Endothelial cell of umbilical vein (primary cell): ENCODE measurements at regions not wholly inside any gene's neighbourhood (a gene's known extent, or its start where the extent isn't known, plus 50 kb on each side); places are given as distances from the start of the nearest gene placed in this dataset.

Experiments
- BruUV-seq: library from RNA; stranded (reverse); fragments of 400-500 nt; replicated peaks from 2 replicates; lab custom pipeline; 2021; lab: Mats Ljungman, UMichigan
- CTCF ChIA-PET: fragments of 300-600, 350-600 bp; sonication (Branson Sonifier 250); formaldehyde crosslinking; loops from one replicate; lab custom pipeline; 2021; ENCODE audit warnings: antibody characterized with exemption, inconsistent platforms; lab: Charles Lee
- POLR2A ChIA-PET: fragments of 300-600, 350-600 bp; sonication (Branson Sonifier 250); formaldehyde crosslinking; loops from one replicate; lab custom pipeline; 2021; ENCODE audit warnings: antibody characterized with exemption, inconsistent platforms; lab: Charles Lee
- DNase-seq: peaks from one replicate; pipeline ENCODE4 v3.0.0-alpha.2; 2011; ENCODE audit warnings: low read depth, low spot score
- FAIRE-seq: peaks from 2 replicates; lab custom pipeline; 2011; peaks lifted over from hg19 to GRCh38; lab: Jason Lieb, UNC
- H2AFZ ChIP-seq: 2 replicates; pipeline ENCODE4 v1.6.0; 2012; ENCODE audit warnings: low read depth, low read length, control low read depth, inconsistent platforms
- H3K27ac ChIP-seq: 2 replicates; pipeline ENCODE4 v1.5.1; 2011; ENCODE audit warnings: low read depth, mild to moderate bottlenecking, control low read depth, low read length, moderate library complexity; ENCODE audit not compliant: insufficient read depth
- H3K27me3 ChIP-seq, 2 experiments: 2 replicates each; pipeline versions ENCODE4 v1.6.0 to v1.6.1; 2011; ENCODE audit warnings: low read length in 2 of 2, mixed read lengths in 1 of 2; ENCODE audit not compliant: control insufficient read depth in 2 of 2, insufficient read depth in 2 of 2
- H3K36me3 ChIP-seq, 2 experiments: 2 replicates in 1 of 2; 3 replicates in 1 of 2; pipeline ENCODE4 v1.5.1; 2011; ENCODE audit warnings: low read length in 2 of 2, mild to moderate bottlenecking in 1 of 2, moderate library complexity in 1 of 2; ENCODE audit not compliant: control insufficient read depth in 2 of 2, insufficient read depth in 2 of 2; ENCODE audit errors: extremely low read depth in 1 of 2
- H3K4me1 ChIP-seq: 3 replicates; pipeline ENCODE4 v1.5.1; 2011; ENCODE audit warnings: mild to moderate bottlenecking, low read length; ENCODE audit not compliant: control insufficient read depth, insufficient read depth; ENCODE audit errors: extremely low read depth
- H3K4me2 ChIP-seq: 2 replicates; pipeline ENCODE4 v1.6.1; 2011; ENCODE audit warnings: low read length, control low read depth, mixed read lengths; ENCODE audit not compliant: insufficient read depth
- H3K4me3 ChIP-seq, 3 experiments: fragments of 200-600 bp in 1 of 3; sonication (generic), shearing (Covaris generic) in 1 of 3; replicated peaks in 1 of 3; 2 replicates each; pipeline ENCODE4 v1.5.1; 2011 to 2016; ENCODE audit warnings: control low read depth in 3 of 3, low read length in 3 of 3, mild to moderate bottlenecking in 2 of 3, inconsistent platforms in 1 of 3, low read depth in 1 of 3, moderate library complexity in 1 of 3; ENCODE audit not compliant: insufficient read depth in 1 of 3
- H3K79me2 ChIP-seq: 2 replicates; pipeline ENCODE4 v1.6.0; 2012; ENCODE audit warnings: low read length, inconsistent platforms; ENCODE audit not compliant: control insufficient read depth, insufficient read depth
- H3K9ac ChIP-seq: replicated peaks from 2 replicates; pipeline ENCODE3; 2011; ENCODE audit warnings: low read length, control low read depth; ENCODE audit not compliant: insufficient read depth; ENCODE audit errors: extremely low read depth
- H3K9me1 ChIP-seq: replicated peaks from 3 replicates; pipeline ENCODE4 v1.6.0; 2011; ENCODE audit warnings: mild to moderate bottlenecking, low read length; ENCODE audit not compliant: control insufficient read depth, insufficient read depth; ENCODE audit errors: extremely low read depth
- H3K9me3 ChIP-seq: replicated peaks from 2 replicates; pipeline ENCODE4 v1.5.1; 2012; ENCODE audit warnings: low read length, inconsistent platforms; ENCODE audit not compliant: control insufficient read depth, insufficient read depth
- H4K20me1 ChIP-seq: replicated peaks from 2 replicates; pipeline ENCODE3; 2011; ENCODE audit warnings: mild to moderate bottlenecking, low read length; ENCODE audit not compliant: control insufficient read depth, insufficient read depth; ENCODE audit errors: extremely low read depth
- EZH2 ChIP-seq: IDR thresholded peaks from 2 replicates; pipeline ENCODE4 v1.6.1; 2012; ENCODE audit warnings: borderline replicate concordance, low read depth, mild to moderate bottlenecking, moderate library complexity, low read length, inconsistent platforms; ENCODE audit not compliant: severe bottlenecking
- FOS ChIP-seq: IDR thresholded peaks from 2 replicates; pipeline ENCODE4 v1.6.1; 2011; ENCODE audit warnings: mild to moderate bottlenecking, low read length, moderate library complexity, borderline replicate concordance; ENCODE audit not compliant: insufficient read depth
- GATA2 ChIP-seq: IDR thresholded peaks from 2 replicates; pipeline ENCODE4 v1.7.0; 2011; ENCODE audit warnings: low read depth, mild to moderate bottlenecking, moderate library complexity, mixed read lengths, low read length; ENCODE audit not compliant: insufficient read length, insufficient read depth
- JUN ChIP-seq: IDR thresholded peaks from 2 replicates; pipeline ENCODE4 v1.6.1; 2011; ENCODE audit warnings: borderline replicate concordance, low read depth; ENCODE audit not compliant: insufficient read length, insufficient read depth
- MYC ChIP-seq: IDR thresholded peaks from one replicate; pipeline ENCODE4 v1.6.1; 2011; ENCODE audit warnings: mild to moderate bottlenecking, low read depth, low read length
- POLR2A ChIP-seq: IDR thresholded peaks from 2 replicates; pipeline ENCODE4 v1.6.1; 2012; ENCODE audit warnings: low read depth, mild to moderate bottlenecking, control low read depth, low read length
- POLR2AphosphoS5 ChIP-seq: IDR thresholded peaks from 2 replicates; pipeline ENCODE4 v1.6.1; 2012; ENCODE audit warnings: low read depth, mild to moderate bottlenecking, control low read depth, low read length, moderate library complexity; ENCODE audit not compliant: insufficient read depth
- dilution Hi-C: fragments of 300-500 bp; cut with MboI; formaldehyde crosslinking; loops from one replicate; pipeline ENCODE4 v1.15.0; 2019; ENCODE audit warnings: low sequenced_read_pairs; ENCODE audit not compliant: extremely low pct_ligation_motif_present
- intact Hi-C: fragments of 100-400 bp; cut with micrococcal nuclease; formaldehyde crosslinking; loops from one replicate; pipeline ENCODE4 v1.10.0; 2022
- TF ChIP-seq, protein P1 (sequence below): IDR thresholded peaks from 2 replicates; pipeline ENCODE4 v1.6.1; 2011; ENCODE audit not compliant: insufficient read depth, insufficient read length
- TF ChIP-seq, protein P2 (sequence below), 2 donors: IDR thresholded peaks; 1 replicate in 1 of 2; 2 replicates in 1 of 2; pipeline ENCODE4 v1.5.1; 2011; ENCODE audit warnings: low read length in 2 of 2, mild to moderate bottlenecking in 2 of 2, moderate library complexity in 2 of 2, control low read depth in 1 of 2, inconsistent platforms in 1 of 2, low read depth in 1 of 2; ENCODE audit not compliant: insufficient read depth in 1 of 2; ENCODE audit errors: extremely low read depth in 1 of 2

DNA sequence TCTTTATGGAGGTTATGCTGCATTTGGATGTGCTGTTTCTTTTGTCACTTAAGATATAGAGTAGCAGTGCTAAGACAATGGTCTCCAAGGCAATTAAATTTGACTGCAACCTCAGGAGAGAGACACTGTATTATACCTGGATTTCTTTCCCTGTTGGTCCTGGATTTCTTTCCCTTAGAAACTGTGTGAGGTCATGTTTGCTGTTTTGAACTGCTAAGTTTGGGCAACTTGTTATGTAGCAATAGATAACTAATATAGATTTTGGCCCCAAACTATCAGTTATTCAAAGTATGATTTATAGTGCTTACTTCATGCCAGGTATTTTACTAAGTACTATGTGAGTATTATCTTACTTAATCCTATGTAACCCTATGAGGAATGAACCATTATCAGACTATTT, 458.4 kb downstream of the HS3ST3B1 start:
- no peaks in the 10 kb centered on the region for H3K27me3 ChIP-seq
- dilution Hi-C loops (no loop called here), intact Hi-C loops (no loop called here)
- no peaks in the 10 kb centered on the region for H3K79me2 ChIP-seq
- H3K9ac ChIP-seq: no peak overlapping the region
- ChIA-PET CTCF (no interaction called here), POLR2A (no interaction called here)
- no peak overlapping the region for H3K4me3 ChIP-seq
- no peaks in the 10 kb centered on the region for H3K4me1 ChIP-seq
- H3K9me3 ChIP-seq: peaks cover 3% of the 10 kb centered on the region
- no TSS peak for BruUV-seq
- H4K20me1 ChIP-seq: no peaks in the 10 kb centered on the region
- TF ChIP-seq JUN: no peak
- no peak for TF ChIP-seq FOS
- TF ChIP-seq EZH2: no peak
- no peak for TF ChIP-seq MYC
- TF ChIP-seq, protein P1, sequence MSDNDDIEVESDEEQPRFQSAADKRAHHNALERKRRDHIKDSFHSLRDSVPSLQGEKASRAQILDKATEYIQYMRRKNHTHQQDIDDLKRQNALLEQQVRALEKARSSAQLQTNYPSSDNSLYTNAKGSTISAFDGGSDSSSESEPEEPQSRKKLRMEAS: no peak
- H3K36me3 ChIP-seq: no peaks in the 10 kb centered on the region
- no peak for DNase-seq
- no peak overlapping the region for H2AFZ ChIP-seq
- no peaks in the 10 kb centered on the region for H3K9me1 ChIP-seq
- H3K27ac ChIP-seq: no peak overlapping the region
- no peak overlapping the region for H3K4me2 ChIP-seq
- no peak for FAIRE-seq

DNA sequence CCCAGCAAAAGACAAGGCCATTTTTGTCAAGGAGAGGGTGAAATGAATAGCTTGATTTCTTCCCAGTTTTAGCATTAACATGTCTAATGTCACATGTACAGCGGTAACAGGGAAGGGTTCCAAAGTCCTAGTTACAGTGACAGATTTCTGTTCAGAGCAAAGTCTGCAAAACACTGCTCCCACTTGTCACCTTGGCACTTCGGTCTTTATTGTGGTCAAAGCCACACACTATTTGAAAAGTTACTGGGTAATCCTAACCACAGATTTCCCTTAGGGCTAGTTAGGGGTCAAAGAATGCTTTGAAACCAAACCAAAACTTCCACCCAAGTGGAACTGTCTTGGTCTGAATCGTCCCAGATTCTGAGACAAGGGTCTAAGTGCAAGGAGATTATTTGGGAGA, 455.6 kb downstream of the HS3ST3B1 start:
- H4K20me1 ChIP-seq: no peaks in the 10 kb centered on the region
- no peaks in the 10 kb centered on the region for H3K9me1 ChIP-seq
- no peaks in the 10 kb centered on the region for H3K79me2 ChIP-seq
- no peak overlapping the region for H3K27ac ChIP-seq
- H3K9ac ChIP-seq: no peak overlapping the region
- H2AFZ ChIP-seq: no peak overlapping the region
- intact Hi-C loops (no loop called here), dilution Hi-C loops (no loop called here)
- H3K4me2 ChIP-seq: no peak overlapping the region
- DNase-seq (no peak), FAIRE-seq (no peak)
- no TSS peak for BruUV-seq
- peaks cover 4% of the 10 kb centered on the region for H3K9me3 ChIP-seq
- POLR2A ChIA-PET: no interaction called here
- H3K27me3 ChIP-seq: no peaks in the 10 kb centered on the region
- no peaks in the 10 kb centered on the region for H3K4me1 ChIP-seq
- no peak overlapping the region for H3K4me3 ChIP-seq
- no peak for TF ChIP-seq GATA2
- TF ChIP-seq, protein P1: no peak
- TF ChIP-seq FOS: no peak
- no peak for TF ChIP-seq EZH2
- TF ChIP-seq POLR2AphosphoS5: no peak
- no peak for TF ChIP-seq JUN
- TF ChIP-seq, protein P2, sequence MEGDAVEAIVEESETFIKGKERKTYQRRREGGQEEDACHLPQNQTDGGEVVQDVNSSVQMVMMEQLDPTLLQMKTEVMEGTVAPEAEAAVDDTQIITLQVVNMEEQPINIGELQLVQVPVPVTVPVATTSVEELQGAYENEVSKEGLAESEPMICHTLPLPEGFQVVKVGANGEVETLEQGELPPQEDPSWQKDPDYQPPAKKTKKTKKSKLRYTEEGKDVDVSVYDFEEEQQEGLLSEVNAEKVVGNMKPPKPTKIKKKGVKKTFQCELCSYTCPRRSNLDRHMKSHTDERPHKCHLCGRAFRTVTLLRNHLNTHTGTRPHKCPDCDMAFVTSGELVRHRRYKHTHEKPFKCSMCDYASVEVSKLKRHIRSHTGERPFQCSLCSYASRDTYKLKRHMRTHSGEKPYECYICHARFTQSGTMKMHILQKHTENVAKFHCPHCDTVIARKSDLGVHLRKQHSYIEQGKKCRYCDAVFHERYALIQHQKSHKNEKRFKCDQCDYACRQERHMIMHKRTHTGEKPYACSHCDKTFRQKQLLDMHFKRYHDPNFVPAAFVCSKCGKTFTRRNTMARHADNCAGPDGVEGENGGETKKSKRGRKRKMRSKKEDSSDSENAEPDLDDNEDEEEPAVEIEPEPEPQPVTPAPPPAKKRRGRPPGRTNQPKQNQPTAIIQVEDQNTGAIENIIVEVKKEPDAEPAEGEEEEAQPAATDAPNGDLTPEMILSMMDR (IDR thresholded peaks at IDR 0.05; ENCODE audit: extremely low read depth in 1 of 2, insufficient read depth in 1 of 2, low read depth in 1 of 2, low read length in 2 of 2): no peak
- TF ChIP-seq MYC: no peak
- TF ChIP-seq POLR2A: no peak
- H3K36me3 ChIP-seq: no peaks in the 10 kb centered on the region
- CTCF ChIA-PET: no interaction called here
